Umbilical cord (tissue), 1 donor: ENCODE measurements at regions not wholly inside any gene's neighbourhood (a gene's known extent, or its start where the extent isn't known, plus 50 kb on each side); places are given as distances from the start of the nearest gene placed in this dataset.
A peak's percentile ranks its signal among the peaks of the same experiment; 100 is the strongest.

Source experiments
- DNase-seq: peaks from one replicate; pipeline ENCODE4 v3.0.0-alpha.2; 2015; ENCODE audit warnings: low spot score

GRCh38 chrX:79645749-79646148 is 278.6 kb upstream of the ITM2A start:
- DNase-seq, result no peak

DNA sequence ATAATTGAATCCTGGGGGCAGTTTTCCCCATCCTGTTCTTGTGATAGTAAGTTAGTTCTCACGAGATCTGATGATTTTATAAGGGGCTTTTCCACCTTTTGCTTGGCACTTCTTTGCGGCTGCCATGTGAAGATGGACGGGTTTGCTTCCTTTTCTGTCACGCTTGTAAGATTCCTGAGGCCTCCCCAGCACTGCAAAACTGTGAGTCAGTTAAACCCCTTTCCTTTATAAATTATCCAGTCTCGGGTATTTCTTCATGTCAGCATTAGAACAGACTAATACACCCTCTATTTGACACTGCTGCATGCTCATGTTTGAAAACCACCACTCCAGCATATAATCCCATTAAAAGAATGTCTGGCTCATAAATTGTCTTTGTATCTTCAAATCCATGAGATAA is 264.4 kb upstream of the ITM2A start:
- DNase-seq, result no peak

- DNase-seq, result no peak
Measured at GRCh38 chrX:79630033-79631009, 263.2 kb upstream of the ITM2A start.

DNA sequence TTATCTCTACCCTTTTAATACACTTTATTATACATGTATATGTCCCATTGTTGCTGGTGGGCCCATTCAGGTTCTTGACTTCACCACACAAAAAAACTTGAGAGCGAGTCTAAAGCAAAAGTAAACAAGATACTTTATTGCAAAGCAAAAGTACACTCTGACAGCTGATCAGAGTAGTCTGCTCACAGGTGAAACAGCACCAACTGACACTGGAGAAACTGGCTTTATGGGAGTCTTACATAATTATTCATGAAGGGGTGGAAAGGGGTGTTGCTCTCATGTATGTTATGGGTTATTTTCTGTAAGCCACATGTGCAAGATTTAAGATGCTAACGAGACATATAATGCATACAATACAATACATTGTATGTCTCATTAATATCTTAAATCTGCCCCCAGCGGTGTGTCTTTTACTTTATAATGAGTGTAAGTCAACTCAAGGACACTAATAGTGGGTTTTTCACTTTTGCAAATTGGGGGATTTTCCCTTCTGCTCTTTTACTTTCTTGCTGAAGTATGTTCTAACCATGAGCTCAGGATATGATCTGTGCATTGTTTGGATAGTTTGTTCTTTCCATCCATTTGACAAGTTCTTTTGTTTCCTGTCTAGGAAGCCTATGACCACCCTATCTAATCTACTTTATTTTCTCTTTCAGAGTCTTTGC is 256.1 kb upstream of the ITM2A start:
- DNase-seq, result no peak

- DNase-seq, result no peak
Measured at GRCh38 chrX:79618280-79618679, 251.1 kb upstream of the ITM2A start.

DNA sequence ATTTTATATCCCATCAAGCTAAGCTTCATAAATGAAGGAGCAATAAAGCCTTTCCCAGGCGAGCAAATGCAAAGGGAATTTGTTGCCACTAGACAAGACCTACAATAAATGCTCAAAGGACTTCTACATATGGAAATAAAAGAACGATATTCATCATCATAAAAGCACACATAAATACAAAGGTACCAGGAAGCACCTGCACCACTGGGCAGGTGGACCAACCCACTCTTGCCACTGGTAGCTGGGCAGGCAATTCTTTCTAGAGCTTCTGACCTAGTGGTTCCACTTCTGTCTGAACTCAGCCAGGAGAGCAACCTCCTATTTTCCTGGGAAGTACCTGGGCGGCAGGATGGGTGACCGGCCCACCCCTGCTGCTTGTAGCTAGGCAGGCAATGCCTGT is 237.2 kb upstream of the ITM2A start:
- DNase-seq, result no peak

- no peak for DNase-seq
Measured at GRCh38 chrX:79601341-79602131, 234.4 kb upstream of the ITM2A start.

DNA sequence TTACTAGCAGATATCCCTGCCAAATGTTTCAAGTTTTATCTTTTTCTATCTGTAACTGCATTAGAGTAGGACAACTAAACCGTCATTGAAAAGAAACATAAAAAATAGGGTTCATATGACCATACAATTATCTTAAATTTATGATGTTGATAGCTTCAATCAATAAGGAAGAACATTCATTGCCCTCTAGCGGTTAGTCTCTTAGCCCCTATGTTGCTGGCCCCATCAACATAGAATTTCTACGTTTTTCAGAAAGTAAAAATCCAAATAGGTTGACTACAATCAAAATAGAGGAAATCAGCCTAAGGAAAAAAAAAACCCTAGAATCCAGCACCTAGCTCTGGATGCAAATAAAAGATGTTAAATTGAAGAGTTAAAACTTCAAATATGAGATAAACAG is 225.1 kb upstream of the ITM2A start:
- no peak for DNase-seq

DNA sequence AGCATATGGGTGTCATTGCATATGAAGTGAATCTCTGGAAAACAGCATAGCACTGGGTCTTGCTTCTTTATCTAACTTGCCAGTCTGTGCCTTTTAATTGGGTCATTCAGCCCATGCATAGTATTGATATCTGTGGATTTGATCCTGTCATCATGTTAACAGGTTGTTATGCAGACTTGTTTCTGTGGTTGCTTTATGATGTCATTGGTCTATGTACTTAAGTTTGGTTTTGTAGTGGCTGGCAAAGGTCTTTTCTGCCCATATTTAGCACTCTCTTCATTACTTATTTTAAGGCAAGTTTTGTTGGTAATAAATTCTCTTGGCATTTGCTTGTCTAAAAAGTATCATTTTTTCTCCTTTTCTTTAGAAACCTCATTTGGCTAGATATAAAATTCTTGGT is 221.1 kb upstream of the ITM2A start:
- DNase-seq, result no peak

DNA sequence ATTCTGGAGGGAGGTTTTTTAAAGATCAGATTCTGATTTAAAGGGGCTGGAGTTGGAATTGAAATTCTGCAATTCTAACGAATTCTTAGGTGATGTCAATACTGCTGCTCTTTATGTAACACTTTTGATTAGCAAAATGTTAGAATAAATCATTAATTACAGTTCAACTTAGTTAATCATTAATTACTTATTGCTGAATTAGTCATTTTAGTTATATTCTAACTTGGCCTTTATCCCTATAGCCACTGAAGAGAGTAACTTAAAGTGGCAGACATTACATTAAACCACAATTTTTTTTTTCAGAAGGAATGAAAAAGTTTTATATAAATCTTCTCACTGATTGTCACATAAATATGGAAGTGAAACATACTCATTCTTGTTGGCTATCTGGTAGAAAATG is 206.6 kb upstream of the ITM2A start:
- no peak for DNase-seq

- no peak for DNase-seq
Measured at GRCh38 chrX:79572566-79572965, 205.4 kb upstream of the ITM2A start.

- no peak for DNase-seq
Measured at GRCh38 chrX:79570524-79571240, 203.5 kb upstream of the ITM2A start.

DNA sequence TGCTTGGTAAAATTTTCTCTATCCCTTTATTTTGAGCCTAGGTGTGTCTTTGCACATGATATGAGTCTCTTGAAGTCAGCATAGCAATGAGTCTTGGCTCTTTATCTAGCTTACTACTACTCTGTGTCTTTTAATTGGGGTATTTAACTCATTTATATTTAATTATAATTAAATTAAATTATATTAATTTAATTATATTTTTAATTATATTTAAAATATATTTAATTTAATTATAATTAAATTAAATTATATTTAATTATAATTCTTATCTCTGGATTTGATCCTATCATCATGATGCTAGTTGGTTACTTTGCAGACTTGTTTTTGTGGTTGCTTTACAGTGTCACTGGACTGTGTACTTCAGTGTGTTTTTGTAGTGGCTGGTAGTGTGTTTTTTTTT is 201.2 kb upstream of the ITM2A start:
- DNase-seq, result no peak

- DNase-seq, result no peak
Measured at GRCh38 chrX:79564362-79564761, 197.2 kb upstream of the ITM2A start.

DNA sequence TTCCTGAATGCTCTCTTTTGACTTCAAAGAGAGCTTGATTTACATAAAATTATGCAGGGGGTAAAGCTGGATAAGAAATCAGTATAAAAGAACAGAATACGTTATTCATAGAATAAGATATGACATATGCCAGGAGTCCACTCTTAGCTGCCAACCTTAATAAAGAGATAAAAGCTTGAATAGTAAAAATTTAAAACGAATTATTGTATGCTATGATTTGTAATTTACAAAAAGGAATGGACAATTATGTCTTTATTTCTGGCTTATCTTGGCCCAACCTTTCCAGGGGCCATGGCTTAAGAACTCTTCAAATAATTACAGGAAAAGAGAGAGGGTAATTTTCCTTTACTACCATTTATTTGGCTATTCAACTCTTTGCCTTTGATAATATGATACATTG is 192.2 kb upstream of the ITM2A start:
- DNase-seq, result no peak

GRCh38 chrX:79557212-79557611 is 190.1 kb upstream of the ITM2A start:
- no peak for DNase-seq

- peak; percentile 5 for DNase-seq
Measured at GRCh38 chrX:79556800-79557199, 189.7 kb upstream of the ITM2A start.

DNA sequence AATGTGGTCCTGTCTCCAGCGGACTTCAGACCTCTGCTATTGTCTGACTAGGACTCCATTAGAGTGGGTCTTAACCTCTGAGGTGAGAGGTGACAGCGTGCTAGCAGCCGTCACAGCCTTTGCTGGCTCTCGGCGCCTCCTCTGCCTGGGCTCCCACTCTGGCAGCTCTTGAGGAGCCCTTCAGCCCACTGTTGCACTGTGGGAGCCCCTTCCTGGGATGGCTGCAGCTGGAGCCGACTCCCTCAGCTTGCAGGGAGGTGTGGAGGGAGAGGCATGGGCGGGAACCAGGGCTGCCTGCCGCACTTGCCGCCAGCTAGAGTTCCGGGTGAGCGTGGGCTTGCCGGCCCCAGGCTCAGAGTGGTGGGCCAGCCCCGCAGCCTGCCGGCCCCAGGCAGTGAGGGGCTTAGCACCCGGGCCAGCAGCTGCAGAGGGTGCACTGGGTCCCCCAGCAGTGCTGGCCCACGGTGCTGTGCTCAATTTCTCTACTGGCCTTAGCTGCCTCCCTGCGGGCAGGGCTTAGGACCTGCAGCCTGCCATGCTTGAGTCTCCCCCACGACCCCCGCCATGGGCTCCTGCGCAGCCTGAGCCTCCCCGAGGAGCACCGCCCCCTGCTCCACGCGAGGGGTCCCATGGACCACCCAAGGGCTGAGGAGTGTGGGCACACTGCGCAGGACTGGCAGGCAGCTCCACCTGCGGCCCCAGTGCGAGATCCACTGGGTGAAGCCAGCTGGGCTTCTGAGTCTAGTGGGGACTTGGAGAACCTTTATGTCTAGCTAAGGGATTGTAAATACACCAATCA is 163.4 kb upstream of the ITM2A start:
- DNase-seq, result no peak

GRCh38 chrX:79524642-79525041 is 157.5 kb upstream of the ITM2A start:
- no peak for DNase-seq

- no peak for DNase-seq
Measured at GRCh38 chrX:79515529-79515928, 148.4 kb upstream of the ITM2A start.

- DNase-seq, result no peak
Measured at GRCh38 chrX:79511799-79512198, 144.7 kb upstream of the ITM2A start.
